Mononuclear cell (primary cell): ENCODE measurements at regions not wholly inside any gene's neighbourhood (a gene's known extent, or its start where the extent isn't known, plus 50 kb on each side); places are given as distances from the start of the nearest gene placed in this dataset.

Experiments
- H3K27me3 ChIP-seq: 2 replicates; pipeline ENCODE4 v1.6.0; 2011; ENCODE audit warnings: low read length, control low read depth; ENCODE audit not compliant: insufficient read depth
- H3K4me1 ChIP-seq: 2 replicates; pipeline ENCODE4 v1.5.1; 2011; ENCODE audit warnings: mild to moderate bottlenecking, low read length, control low read depth; ENCODE audit not compliant: insufficient read depth
- H3K4me3 ChIP-seq: 2 replicates; pipeline ENCODE4 v1.5.1; 2011; ENCODE audit warnings: mild to moderate bottlenecking, low read length, moderate library complexity
- H3K9me3 ChIP-seq: 2 replicates; pipeline ENCODE4 v1.5.1; 2011; ENCODE audit warnings: low read depth, mild to moderate bottlenecking, control low read depth, low read length

GRCh38 chr5:7036192-7036835, 323.1 kb downstream of the TENT4A start:
- no peaks in the 10 kb centered on the region for H3K4me1 ChIP-seq
- H3K27me3 ChIP-seq: no peaks in the 10 kb centered on the region
- H3K9me3 ChIP-seq: no peaks in the 10 kb centered on the region
- no peak overlapping the region for H3K4me3 ChIP-seq

GRCh38 chr5:7039074-7039473, 325.8 kb downstream of the TENT4A start:
- H3K4me3 ChIP-seq: no peak overlapping the region
- H3K4me1 ChIP-seq: no peaks in the 10 kb centered on the region
- no peaks in the 10 kb centered on the region for H3K9me3 ChIP-seq
- H3K27me3 ChIP-seq: no peaks in the 10 kb centered on the region

- H3K9me3 ChIP-seq: no peaks in the 10 kb centered on the region
- H3K4me1 ChIP-seq: no peaks in the 10 kb centered on the region
- no peak overlapping the region for H3K4me3 ChIP-seq
- H3K27me3 ChIP-seq: no peaks in the 10 kb centered on the region
Observed at GRCh38 chr5:7040111-7040510, 326.9 kb downstream of the TENT4A start.

DNA sequence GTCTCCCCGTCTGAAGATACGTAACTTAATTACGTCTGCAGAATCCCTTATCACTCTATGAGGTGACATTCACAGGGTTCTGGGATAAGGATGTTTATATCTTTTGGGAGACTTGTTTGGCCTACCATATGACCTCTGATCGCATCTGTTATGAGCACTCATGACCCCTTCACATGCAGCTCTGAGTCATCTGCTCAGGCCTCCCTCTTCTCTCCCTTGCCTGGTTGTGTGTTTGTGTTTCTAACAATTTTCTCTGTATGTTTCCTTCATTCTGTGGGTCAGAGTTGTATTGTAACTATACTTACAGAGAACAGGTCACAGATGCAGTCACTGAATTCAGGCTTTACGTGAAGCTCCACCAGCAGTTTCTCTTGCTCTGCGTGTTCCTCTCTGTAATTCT, 330.6 kb downstream of the TENT4A start:
- Histone ChIP-seq H3K4me3 (no peak overlapping the region), H3K4me1 (no peaks in the 10 kb centered on the region), H3K9me3 (no peaks in the 10 kb centered on the region), H3K27me3 (no peaks in the 10 kb centered on the region)

- H3K4me3 ChIP-seq: no peak overlapping the region
- H3K27me3 ChIP-seq: no peaks in the 10 kb centered on the region
- H3K9me3 ChIP-seq: no peaks in the 10 kb centered on the region
- H3K4me1 ChIP-seq: no peaks in the 10 kb centered on the region
Observed at GRCh38 chr5:7047511-7048261, 334.5 kb downstream of the TENT4A start.

DNA sequence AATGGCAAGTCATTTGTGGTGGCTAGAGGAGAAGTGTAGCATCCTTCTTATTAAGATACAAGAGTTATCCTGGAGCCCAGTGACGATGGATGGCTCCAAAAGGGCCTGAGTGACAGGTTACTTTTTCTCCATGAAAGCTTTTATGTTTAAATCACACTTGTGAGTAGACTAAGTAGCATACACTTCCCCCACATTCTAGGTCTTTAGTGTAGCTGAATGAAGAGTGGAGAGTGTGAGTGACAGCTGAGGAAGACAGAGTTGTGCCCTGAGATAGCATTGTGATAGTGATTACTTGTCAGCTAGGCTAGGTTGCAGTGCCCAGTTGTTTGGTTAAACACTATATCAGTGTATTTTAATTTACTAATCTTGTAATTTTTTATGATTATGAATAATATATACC, 337.8 kb downstream of the TENT4A start:
- Histone ChIP-seq H3K9me3 (no peaks in the 10 kb centered on the region), H3K4me3 (no peak overlapping the region), H3K4me1 (no peaks in the 10 kb centered on the region), H3K27me3 (no peaks in the 10 kb centered on the region)

GRCh38 chr5:7053125-7053524, 339.9 kb downstream of the TENT4A start:
- Histone ChIP-seq H3K4me1 (no peaks in the 10 kb centered on the region), H3K4me3 (no peak overlapping the region), H3K27me3 (no peaks in the 10 kb centered on the region), H3K9me3 (no peaks in the 10 kb centered on the region)

DNA sequence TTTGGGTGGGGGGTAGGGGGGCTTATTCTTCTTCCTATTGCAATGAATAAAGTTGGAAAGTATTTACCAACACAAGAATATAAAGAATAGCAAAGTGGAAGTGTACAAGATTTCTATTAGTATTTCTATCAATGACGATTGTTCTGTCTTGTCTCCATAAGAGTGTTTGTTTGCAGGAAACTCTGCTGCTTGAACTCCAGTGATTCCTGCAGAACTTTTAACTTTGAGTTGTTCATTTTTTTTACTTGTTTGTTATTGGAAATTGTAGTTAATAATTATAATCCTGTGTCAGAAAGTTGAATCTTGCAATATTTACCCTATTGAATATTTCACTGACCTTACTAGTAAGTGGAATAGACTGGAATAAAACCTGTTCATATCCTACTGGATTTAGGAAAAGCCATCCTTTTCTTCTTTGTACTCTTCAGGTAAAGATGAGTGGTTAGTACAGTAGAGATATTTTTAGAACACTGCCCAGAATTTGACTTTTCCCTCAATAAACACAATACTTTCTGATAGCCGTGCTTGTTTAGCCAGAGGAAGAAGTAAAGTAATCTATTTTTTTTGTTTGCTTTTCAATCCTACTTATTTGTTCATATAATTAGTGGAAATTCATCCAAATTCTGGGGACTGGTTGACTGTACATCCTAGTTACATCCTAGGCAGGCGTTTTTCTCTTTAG, 340.4 kb downstream of the TENT4A start:
- Histone ChIP-seq H3K27me3 (no peaks in the 10 kb centered on the region), H3K4me1 (no peaks in the 10 kb centered on the region), H3K9me3 (no peaks in the 10 kb centered on the region), H3K4me3 (no peak overlapping the region)

- Histone ChIP-seq H3K4me1 (no peaks in the 10 kb centered on the region), H3K27me3 (no peaks in the 10 kb centered on the region), H3K9me3 (no peaks in the 10 kb centered on the region), H3K4me3 (no peak overlapping the region)
Observed at GRCh38 chr5:7066471-7067235, 329.3 kb upstream of the ADCY2 start.

- H3K4me3 ChIP-seq: no peak overlapping the region
- H3K4me1 ChIP-seq: no peaks in the 10 kb centered on the region
Observed at GRCh38 chr5:7068156-7068555, 327.8 kb upstream of the ADCY2 start.

GRCh38 chr5:7068899-7069298, 327.0 kb upstream of the ADCY2 start:
- Histone ChIP-seq H3K9me3 (no peaks in the 10 kb centered on the region), H3K4me1 (no peaks in the 10 kb centered on the region), H3K27me3 (no peaks in the 10 kb centered on the region), H3K4me3 (no peak overlapping the region)

More at GRCh38 chr5:7068156-7068555, 327.8 kb upstream of the ADCY2 start:
- Histone ChIP-seq H3K9me3 (no peaks in the 10 kb centered on the region), H3K27me3 (no peaks in the 10 kb centered on the region)

DNA sequence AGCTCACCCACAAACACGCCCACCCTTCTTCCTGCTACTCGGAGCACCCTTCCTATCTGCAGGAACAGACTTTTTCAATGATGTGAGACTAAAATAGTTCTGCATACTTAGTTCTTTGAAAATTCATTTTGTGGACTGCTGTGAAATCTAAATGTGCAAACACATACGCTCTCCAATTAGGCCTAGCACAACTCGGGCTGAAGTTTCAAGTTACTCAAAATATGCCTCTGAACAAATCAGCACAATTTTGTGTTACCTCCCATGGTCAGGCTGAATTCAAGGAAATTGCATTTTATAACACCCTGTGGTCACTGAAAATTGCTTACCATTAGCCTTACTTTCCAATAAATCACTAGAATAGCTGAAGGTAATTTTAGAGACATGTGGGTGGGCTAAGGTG, 323.8 kb upstream of the ADCY2 start:
- Histone ChIP-seq H3K4me3 (no peak overlapping the region), H3K27me3 (no peaks in the 10 kb centered on the region), H3K4me1 (no peaks in the 10 kb centered on the region), H3K9me3 (no peaks in the 10 kb centered on the region)

DNA sequence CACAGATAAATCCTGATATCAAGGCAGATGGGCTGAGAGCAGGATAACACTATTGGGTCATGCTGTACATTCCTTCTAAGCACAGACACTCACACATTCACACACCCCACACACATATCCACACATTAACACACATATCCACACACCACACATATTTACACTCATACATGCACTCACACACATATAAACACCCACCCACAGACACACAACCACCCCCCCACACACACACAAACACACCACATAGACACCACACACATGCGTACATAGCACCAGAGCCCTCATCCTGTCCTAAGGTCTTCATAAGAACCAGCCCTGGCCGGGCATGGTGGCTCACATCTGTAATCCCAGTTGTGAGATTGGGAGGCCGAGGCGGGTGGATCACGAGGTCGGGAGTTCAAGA, 322.3 kb upstream of the ADCY2 start:
- Histone ChIP-seq H3K4me3 (no peak overlapping the region), H3K9me3 (no peaks in the 10 kb centered on the region), H3K4me1 (no peaks in the 10 kb centered on the region), H3K27me3 (no peaks in the 10 kb centered on the region)

GRCh38 chr5:7074176-7074575, 321.8 kb upstream of the ADCY2 start:
- no peaks in the 10 kb centered on the region for H3K9me3 ChIP-seq

GRCh38 chr5:7075470-7075869, 320.5 kb upstream of the ADCY2 start:
- H3K4me1 ChIP-seq: no peaks in the 10 kb centered on the region
- no peaks in the 10 kb centered on the region for H3K27me3 ChIP-seq
- H3K4me3 ChIP-seq: no peak overlapping the region
- H3K9me3 ChIP-seq: no peaks in the 10 kb centered on the region

More at GRCh38 chr5:7074176-7074575, 321.8 kb upstream of the ADCY2 start:
- no peaks in the 10 kb centered on the region for H3K4me1 ChIP-seq
- no peaks in the 10 kb centered on the region for H3K27me3 ChIP-seq
- H3K4me3 ChIP-seq: no peak overlapping the region
